Endothelial cell of umbilical vein (primary cell): ENCODE measurements at regions not wholly inside any gene's neighbourhood (a gene's known extent, or its start where the extent isn't known, plus 50 kb on each side); places are given as distances from the start of the nearest gene placed in this dataset.

Source experiments
- BruUV-seq: library from RNA; stranded (reverse); fragments of 400-500 nt; replicated peaks from 2 replicates; lab custom pipeline; 2021; lab: Mats Ljungman, UMichigan
- CTCF ChIA-PET: fragments of 300-600, 350-600 bp; sonication (Branson Sonifier 250); formaldehyde crosslinking; loops from one replicate; lab custom pipeline; 2021; ENCODE audit warnings: antibody characterized with exemption, inconsistent platforms; lab: Charles Lee
- POLR2A ChIA-PET: fragments of 300-600, 350-600 bp; sonication (Branson Sonifier 250); formaldehyde crosslinking; loops from one replicate; lab custom pipeline; 2021; ENCODE audit warnings: antibody characterized with exemption, inconsistent platforms; lab: Charles Lee
- DNase-seq: peaks from one replicate; pipeline ENCODE4 v3.0.0-alpha.2; 2011; ENCODE audit warnings: low read depth, low spot score
- FAIRE-seq: peaks from 2 replicates; lab custom pipeline; 2011; peaks lifted over from hg19 to GRCh38; lab: Jason Lieb, UNC
- H2AFZ ChIP-seq: 2 replicates; pipeline ENCODE4 v1.6.0; 2012; ENCODE audit warnings: low read depth, low read length, control low read depth, inconsistent platforms
- H3K27ac ChIP-seq: 2 replicates; pipeline ENCODE4 v1.5.1; 2011; ENCODE audit warnings: low read depth, mild to moderate bottlenecking, control low read depth, low read length, moderate library complexity; ENCODE audit not compliant: insufficient read depth
- H3K27me3 ChIP-seq, 2 experiments: 2 replicates each; pipeline versions ENCODE4 v1.6.0 to v1.6.1; 2011; ENCODE audit warnings: low read length in 2 of 2, mixed read lengths in 1 of 2; ENCODE audit not compliant: control insufficient read depth in 2 of 2, insufficient read depth in 2 of 2
- H3K36me3 ChIP-seq, 2 experiments: 2 replicates in 1 of 2; 3 replicates in 1 of 2; pipeline ENCODE4 v1.5.1; 2011; ENCODE audit warnings: low read length in 2 of 2, mild to moderate bottlenecking in 1 of 2, moderate library complexity in 1 of 2; ENCODE audit not compliant: control insufficient read depth in 2 of 2, insufficient read depth in 2 of 2; ENCODE audit errors: extremely low read depth in 1 of 2
- H3K4me1 ChIP-seq: 3 replicates; pipeline ENCODE4 v1.5.1; 2011; ENCODE audit warnings: mild to moderate bottlenecking, low read length; ENCODE audit not compliant: control insufficient read depth, insufficient read depth; ENCODE audit errors: extremely low read depth
- H3K4me2 ChIP-seq: 2 replicates; pipeline ENCODE4 v1.6.1; 2011; ENCODE audit warnings: low read length, control low read depth, mixed read lengths; ENCODE audit not compliant: insufficient read depth
- H3K4me3 ChIP-seq, 3 experiments: fragments of 200-600 bp in 1 of 3; sonication (generic), shearing (Covaris generic) in 1 of 3; replicated peaks in 1 of 3; 2 replicates each; pipeline ENCODE4 v1.5.1; 2011 to 2016; ENCODE audit warnings: control low read depth in 3 of 3, low read length in 3 of 3, mild to moderate bottlenecking in 2 of 3, inconsistent platforms in 1 of 3, low read depth in 1 of 3, moderate library complexity in 1 of 3; ENCODE audit not compliant: insufficient read depth in 1 of 3
- H3K79me2 ChIP-seq: 2 replicates; pipeline ENCODE4 v1.6.0; 2012; ENCODE audit warnings: low read length, inconsistent platforms; ENCODE audit not compliant: control insufficient read depth, insufficient read depth
- H3K9ac ChIP-seq: replicated peaks from 2 replicates; pipeline ENCODE3; 2011; ENCODE audit warnings: low read length, control low read depth; ENCODE audit not compliant: insufficient read depth; ENCODE audit errors: extremely low read depth
- H3K9me1 ChIP-seq: replicated peaks from 3 replicates; pipeline ENCODE4 v1.6.0; 2011; ENCODE audit warnings: mild to moderate bottlenecking, low read length; ENCODE audit not compliant: control insufficient read depth, insufficient read depth; ENCODE audit errors: extremely low read depth
- H3K9me3 ChIP-seq: replicated peaks from 2 replicates; pipeline ENCODE4 v1.5.1; 2012; ENCODE audit warnings: low read length, inconsistent platforms; ENCODE audit not compliant: control insufficient read depth, insufficient read depth
- H4K20me1 ChIP-seq: replicated peaks from 2 replicates; pipeline ENCODE3; 2011; ENCODE audit warnings: mild to moderate bottlenecking, low read length; ENCODE audit not compliant: control insufficient read depth, insufficient read depth; ENCODE audit errors: extremely low read depth
- CTCF ChIP-seq, 2 donors: IDR thresholded peaks; 1 replicate in 1 of 2; 2 replicates in 1 of 2; pipeline ENCODE4 v1.5.1; 2011; ENCODE audit warnings: low read length in 2 of 2, mild to moderate bottlenecking in 2 of 2, moderate library complexity in 2 of 2, control low read depth in 1 of 2, inconsistent platforms in 1 of 2, low read depth in 1 of 2; ENCODE audit not compliant: insufficient read depth in 1 of 2; ENCODE audit errors: extremely low read depth in 1 of 2
- EZH2 ChIP-seq: IDR thresholded peaks from 2 replicates; pipeline ENCODE4 v1.6.1; 2012; ENCODE audit warnings: borderline replicate concordance, low read depth, mild to moderate bottlenecking, moderate library complexity, low read length, inconsistent platforms; ENCODE audit not compliant: severe bottlenecking
- FOS ChIP-seq: IDR thresholded peaks from 2 replicates; pipeline ENCODE4 v1.6.1; 2011; ENCODE audit warnings: mild to moderate bottlenecking, low read length, moderate library complexity, borderline replicate concordance; ENCODE audit not compliant: insufficient read depth
- GATA2 ChIP-seq: IDR thresholded peaks from 2 replicates; pipeline ENCODE4 v1.7.0; 2011; ENCODE audit warnings: low read depth, mild to moderate bottlenecking, moderate library complexity, mixed read lengths, low read length; ENCODE audit not compliant: insufficient read length, insufficient read depth
- JUN ChIP-seq: IDR thresholded peaks from 2 replicates; pipeline ENCODE4 v1.6.1; 2011; ENCODE audit warnings: borderline replicate concordance, low read depth; ENCODE audit not compliant: insufficient read length, insufficient read depth
- MAX ChIP-seq: IDR thresholded peaks from 2 replicates; pipeline ENCODE4 v1.6.1; 2011; ENCODE audit not compliant: insufficient read depth, insufficient read length
- MYC ChIP-seq: IDR thresholded peaks from one replicate; pipeline ENCODE4 v1.6.1; 2011; ENCODE audit warnings: mild to moderate bottlenecking, low read depth, low read length
- POLR2A ChIP-seq: IDR thresholded peaks from 2 replicates; pipeline ENCODE4 v1.6.1; 2012; ENCODE audit warnings: low read depth, mild to moderate bottlenecking, control low read depth, low read length
- POLR2AphosphoS5 ChIP-seq: IDR thresholded peaks from 2 replicates; pipeline ENCODE4 v1.6.1; 2012; ENCODE audit warnings: low read depth, mild to moderate bottlenecking, control low read depth, low read length, moderate library complexity; ENCODE audit not compliant: insufficient read depth
- dilution Hi-C: fragments of 300-500 bp; cut with MboI; formaldehyde crosslinking; loops from one replicate; pipeline ENCODE4 v1.15.0; 2019; ENCODE audit warnings: low sequenced_read_pairs; ENCODE audit not compliant: extremely low pct_ligation_motif_present
- intact Hi-C: fragments of 100-400 bp; cut with micrococcal nuclease; formaldehyde crosslinking; loops from one replicate; pipeline ENCODE4 v1.10.0; 2022

- FAIRE-seq = no peak
- H3K9me3 ChIP-seq = no peaks in the 10 kb centered on the region
- H3K4me3 ChIP-seq = no peak overlapping the region
- CTCF ChIA-PET = no interaction called here
- H3K4me2 ChIP-seq = no peak overlapping the region
- no peaks in the 10 kb centered on the region for H3K27me3 ChIP-seq
- no TSS peak for BruUV-seq
- H4K20me1 ChIP-seq = no peaks in the 10 kb centered on the region
- no peaks in the 10 kb centered on the region for H3K9me1 ChIP-seq
- no peaks in the 10 kb centered on the region for H3K4me1 ChIP-seq
- H3K36me3 ChIP-seq = no peaks in the 10 kb centered on the region
- DNase-seq = no peak
- POLR2A ChIA-PET = no interaction called here
- no peak overlapping the region for H3K9ac ChIP-seq
- no peaks in the 10 kb centered on the region for H3K79me2 ChIP-seq
- intact Hi-C loops (no loop called here), dilution Hi-C loops (no loop called here)
- no peak overlapping the region for H2AFZ ChIP-seq
- H3K27ac ChIP-seq = no peak overlapping the region
- TF ChIP-seq MYC = no peak
- TF ChIP-seq MAX = no peak
- no peak for TF ChIP-seq EZH2
- no peak for TF ChIP-seq FOS
- TF ChIP-seq POLR2A = no peak
- TF ChIP-seq GATA2 = no peak
- no peak for TF ChIP-seq JUN
- no peak for TF ChIP-seq POLR2AphosphoS5
- no peak for TF ChIP-seq CTCF (IDR thresholded peaks at IDR 0.05; ENCODE audit: extremely low read depth in 1 of 2, insufficient read depth in 1 of 2, low read depth in 1 of 2, low read length in 2 of 2)
These were observed 386.0 kb upstream of the ARID1B start for GRCh38 chr6:156391061-156391672.
